ENCODE measurements at regions not wholly inside any gene's neighbourhood (a gene's known extent, or its start where the extent isn't known, plus 50 kb on each side); places are given as distances from the start of the nearest gene placed in this dataset.

DNA sequence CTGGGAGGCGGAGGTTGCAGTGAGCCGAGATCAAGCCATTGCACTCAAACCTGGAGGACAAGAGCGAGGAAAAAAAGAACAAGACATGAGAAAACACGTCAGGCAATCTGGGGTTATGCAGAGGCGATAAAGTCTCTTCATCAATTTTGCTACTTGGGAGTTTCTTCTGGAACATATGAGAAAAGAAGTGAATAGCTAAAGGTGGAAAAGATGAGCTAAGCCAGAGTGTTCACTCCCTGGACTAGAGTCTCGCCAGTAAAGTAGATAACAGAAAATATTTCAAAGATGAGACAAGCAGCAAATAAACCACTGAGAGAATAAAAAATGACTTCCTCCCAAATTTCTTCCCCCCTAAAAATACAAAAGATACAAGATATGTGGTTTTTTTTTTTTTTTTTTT is 188.4 kb upstream of the HES1 start:
- WGBS = 93% methylated on average over 6 of the region's 6 CpGs
- no peak overlapping the region for H3K27ac ChIP-seq (ENCODE audit: low read depth in 1 of 2, low read length in 2 of 2)
- no peaks in the 10 kb centered on the region for H3K9me3 ChIP-seq (ENCODE audit: control insufficient read depth in 4 of 4, low read length in 3 of 4)
- DNase-seq (ENCODE audit: low spot score) = no peak
- H3K36me3 ChIP-seq (ENCODE audit: control insufficient read depth in 4 of 4, insufficient read depth in 3 of 4, low read depth in 1 of 4, low read length in 3 of 4) = no peaks in the 10 kb centered on the region
- no peak overlapping the region for H3K9ac ChIP-seq (ENCODE audit: low read depth in 1 of 2, low read length in 2 of 2)
- no peak for TF ChIP-seq EGR1 (IDR thresholded peaks at IDR 0.05; ENCODE audit: low read depth in 2 of 2)
- TF ChIP-seq HNF4G (IDR thresholded peaks at IDR 0.05) = no peak
- TF ChIP-seq FOXA1 (IDR thresholded peaks at IDR 0.05) = no peak
- TF ChIP-seq ZBTB33 (IDR thresholded peaks at IDR 0.05) = no peak
- no peak for TF ChIP-seq RAD21 (IDR thresholded peaks at IDR 0.05)
- no peak for TF ChIP-seq CTCF (IDR thresholded peaks at IDR 0.05; ENCODE audit: low read depth, low read length, missing input control)
- no peak for TF ChIP-seq GABPA (IDR thresholded peaks at IDR 0.05 in 1 of 2, conservative IDR thresholded peaks at IDR 0.05 in 1 of 2)
- TF ChIP-seq, protein P1, sequence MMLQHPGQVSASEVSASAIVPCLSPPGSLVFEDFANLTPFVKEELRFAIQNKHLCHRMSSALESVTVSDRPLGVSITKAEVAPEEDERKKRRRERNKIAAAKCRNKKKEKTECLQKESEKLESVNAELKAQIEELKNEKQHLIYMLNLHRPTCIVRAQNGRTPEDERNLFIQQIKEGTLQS (IDR thresholded peaks at IDR 0.05) = no peak
- no peak for TF ChIP-seq SP1 (IDR thresholded peaks at IDR 0.05)
- TF ChIP-seq NR2F2 (IDR thresholded peaks at IDR 0.05) = no peak
- no peak for TF ChIP-seq REST (IDR thresholded peaks at IDR 0.05)
- TF ChIP-seq TAF1 (conservative IDR thresholded peaks at IDR 0.05) = no peak
- TF ChIP-seq, protein P2, sequence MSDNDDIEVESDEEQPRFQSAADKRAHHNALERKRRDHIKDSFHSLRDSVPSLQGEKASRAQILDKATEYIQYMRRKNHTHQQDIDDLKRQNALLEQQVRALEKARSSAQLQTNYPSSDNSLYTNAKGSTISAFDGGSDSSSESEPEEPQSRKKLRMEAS (IDR thresholded peaks at IDR 0.05) = no peak
- no peak for TF ChIP-seq YY1 (IDR thresholded peaks at IDR 0.05)
- no peak for TF ChIP-seq RXRA (IDR thresholded peaks at IDR 0.05)
- no peak for TF ChIP-seq JUND (IDR thresholded peaks at IDR 0.05)
- TF ChIP-seq HNF4A (conservative IDR thresholded peaks at IDR 0.05) = no peak
- no peak for TF ChIP-seq FOXA2 (IDR thresholded peaks at IDR 0.05)
- no peak overlapping the region for H3K4me3 ChIP-seq (ENCODE audit: low read depth in 1 of 3, low read length in 3 of 3)
- H3K27me3 ChIP-seq (ENCODE audit: control insufficient read depth in 4 of 4, insufficient read depth in 4 of 4, low read length in 3 of 4) = no peaks in the 10 kb centered on the region
- no peaks in the 10 kb centered on the region for H3K4me1 ChIP-seq (ENCODE audit: control insufficient read depth in 4 of 4, insufficient read depth in 4 of 4, low read length in 3 of 4)

Data from liver (tissue), 8 donors.